ENCODE measurements at regions not wholly inside any gene's neighbourhood (a gene's known extent, or its start where the extent isn't known, plus 50 kb on each side); places are given as distances from the start of the nearest gene placed in this dataset.

- TF ChIP-seq POLR2A (IDR thresholded peaks at IDR 0.05) (no peak), CTCF (IDR thresholded peaks at IDR 0.05) (no peak)
Measured at GRCh38 chr11:98710026-98710425, 310.7 kb upstream of the CNTN5 start.

Data from esophagus squamous epithelium (tissue), 4 donors.